ENCODE measurements at regions not wholly inside any gene's neighbourhood (a gene's known extent, or its start where the extent isn't known, plus 50 kb on each side); places are given as distances from the start of the nearest gene placed in this dataset.
"Not testable (repeated sequence)": the region's sequence is repeated elsewhere in the genome, so short reads cannot be mapped to it uniquely, and the experiment has no call there.

GRCh38 chr14:71165121-71166031, 258.1 kb downstream of the PCNX1 start:
- no peak for DNase-seq

- peak; percentile 30 for DNase-seq
Observed at GRCh38 chr14:71166180-71166837, 259.1 kb downstream of the PCNX1 start.

DNA sequence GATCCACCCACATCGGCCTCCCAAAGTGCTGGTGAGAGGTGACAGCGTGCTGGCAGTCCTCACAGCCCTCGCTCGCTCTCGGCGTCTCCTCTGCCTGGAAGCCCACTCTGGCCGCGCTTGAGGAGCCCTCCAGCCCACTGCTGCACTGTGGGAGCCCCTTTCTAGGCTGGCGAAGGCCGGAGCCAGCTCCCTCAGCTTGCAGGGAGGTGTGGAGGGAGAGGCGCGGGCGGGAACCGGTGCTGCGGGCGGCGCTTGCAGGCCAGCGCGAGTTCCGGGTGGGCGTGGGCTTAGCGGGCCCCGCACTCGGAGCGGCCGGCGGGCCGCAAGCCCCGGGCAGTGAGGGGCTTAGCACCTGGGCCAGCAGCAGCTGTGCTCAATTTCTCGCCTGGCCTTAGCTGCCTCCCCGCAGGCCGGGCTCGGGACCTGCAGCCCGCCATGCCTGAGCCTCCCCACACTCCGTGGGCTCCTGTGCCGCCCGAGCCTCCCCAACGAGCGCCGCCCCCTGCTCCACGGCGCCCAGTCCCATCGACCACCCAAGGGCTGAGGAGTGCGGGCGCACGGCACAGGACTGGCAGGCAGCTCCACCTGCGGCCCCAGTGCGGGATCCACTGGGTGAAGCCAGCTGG, 260.2 kb downstream of the PCNX1 start:
- not testable (repeated sequence) for DNase-seq

DNA sequence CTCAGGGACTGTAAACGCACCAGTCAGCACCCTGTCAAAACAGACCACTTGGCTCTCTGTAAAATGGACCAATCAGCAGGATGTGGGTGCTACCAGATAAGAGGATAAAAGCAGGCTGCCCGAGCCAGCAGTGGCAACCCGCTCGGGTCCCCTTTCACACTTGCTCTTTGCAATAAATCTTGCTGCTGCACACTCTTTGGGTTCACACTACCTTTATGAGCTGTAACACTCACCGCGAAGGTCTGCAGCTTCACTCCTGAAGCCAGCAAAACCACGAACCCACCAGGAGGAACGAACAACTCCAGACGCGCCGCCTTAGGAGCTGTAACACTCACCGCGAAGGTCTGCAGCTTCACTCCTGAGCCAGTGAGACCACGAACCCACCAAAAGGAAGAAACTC, 260.9 kb downstream of the PCNX1 start:
- DNase-seq, result not testable (repeated sequence)

- no peak for DNase-seq
Observed at GRCh38 chr14:71168564-71169427, 261.5 kb downstream of the PCNX1 start.

DNA sequence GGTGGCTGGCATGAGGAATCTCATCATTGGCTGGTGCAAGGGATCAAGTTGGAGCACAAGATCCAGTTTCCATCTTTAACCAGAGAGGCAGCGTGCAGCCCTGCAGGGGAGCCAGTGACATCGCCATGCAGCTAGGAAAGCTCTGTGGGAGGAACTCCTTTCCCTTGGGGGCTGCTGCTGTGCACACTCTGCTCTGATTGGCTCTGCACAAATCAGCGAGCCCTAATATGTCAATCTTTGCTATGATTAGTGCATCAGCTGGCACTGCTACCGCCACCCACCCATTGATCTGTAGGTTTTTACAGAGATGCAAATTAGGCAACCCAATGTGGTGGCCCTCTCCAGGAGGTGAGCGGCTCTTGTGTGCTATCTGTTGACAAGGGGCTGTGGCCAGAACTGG, 262.6 kb downstream of the PCNX1 start:
- no peak for DNase-seq

- DNase-seq, result no peak
Observed at GRCh38 chr14:71175491-71175890, 268.2 kb downstream of the PCNX1 start.

GRCh38 chr14:71179066-71179465, 271.8 kb downstream of the PCNX1 start:
- DNase-seq, result no peak

DNA sequence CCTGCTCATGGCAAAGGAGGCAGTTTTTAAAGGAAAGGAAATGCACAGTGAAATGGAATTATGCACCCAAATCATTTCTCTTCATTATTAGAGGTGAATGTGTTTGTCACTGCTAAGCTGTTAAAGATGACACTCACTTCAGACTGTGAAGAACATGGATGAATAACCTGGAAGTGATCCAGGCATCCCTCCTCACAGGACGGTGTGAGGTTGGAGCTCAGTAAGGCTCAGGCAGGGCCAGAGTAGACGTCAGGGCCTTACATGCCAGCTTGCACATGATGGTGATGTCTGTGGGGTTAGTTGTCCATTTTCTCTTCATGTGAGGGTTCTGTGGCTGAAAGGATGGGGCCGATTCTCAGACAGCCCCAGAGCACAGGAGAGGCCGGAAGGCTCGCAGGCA, 273.1 kb downstream of the PCNX1 start:
- no peak for DNase-seq

DNA sequence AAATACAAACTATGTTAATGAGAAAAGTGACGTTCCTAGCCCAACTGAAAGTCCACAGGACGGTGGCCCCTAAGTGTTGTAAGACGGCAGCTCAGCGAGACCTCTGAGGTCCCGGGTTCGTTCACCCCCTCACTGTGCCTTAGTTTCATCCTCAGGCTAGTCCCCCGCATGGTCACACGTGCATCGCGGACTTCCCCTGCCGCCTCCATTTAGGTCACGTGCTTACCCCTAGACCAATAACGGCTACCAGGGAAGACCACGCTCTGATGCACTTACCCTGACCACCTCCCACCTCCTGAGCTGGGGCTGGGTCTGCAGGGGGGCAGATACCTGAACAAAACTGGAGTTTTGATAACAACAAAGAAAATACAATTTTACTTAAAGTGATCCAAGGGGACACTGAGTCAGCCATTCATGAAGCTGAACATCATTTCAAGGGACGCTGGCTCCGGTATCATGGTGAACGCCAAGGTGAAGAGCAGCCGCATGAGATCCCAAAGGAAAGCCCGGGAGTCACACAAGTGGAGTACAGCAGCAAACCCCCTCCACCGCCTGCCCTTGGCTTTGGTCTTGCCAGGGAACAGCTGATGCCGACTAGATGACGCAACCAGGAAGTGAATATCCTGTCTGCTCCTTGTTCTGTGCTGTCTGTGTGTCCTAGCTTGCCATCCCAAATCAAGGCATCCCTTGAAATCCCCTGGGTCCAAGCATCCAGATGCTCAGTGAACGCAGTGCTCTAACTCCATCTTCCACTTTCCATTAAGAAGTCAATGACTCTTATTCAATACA, 274.1 kb downstream of the PCNX1 start:
- no peak for DNase-seq

GRCh38 chr14:71183876-71184689, 276.8 kb downstream of the PCNX1 start:
- DNase-seq, result no peak

GRCh38 chr14:71185637-71186036, 278.4 kb downstream of the PCNX1 start:
- DNase-seq, result no peak

GRCh38 chr14:71187633-71188356, 280.5 kb downstream of the PCNX1 start:
- no peak for DNase-seq

GRCh38 chr14:71190770-71191374, 283.6 kb downstream of the PCNX1 start:
- DNase-seq, result no peak

DNA sequence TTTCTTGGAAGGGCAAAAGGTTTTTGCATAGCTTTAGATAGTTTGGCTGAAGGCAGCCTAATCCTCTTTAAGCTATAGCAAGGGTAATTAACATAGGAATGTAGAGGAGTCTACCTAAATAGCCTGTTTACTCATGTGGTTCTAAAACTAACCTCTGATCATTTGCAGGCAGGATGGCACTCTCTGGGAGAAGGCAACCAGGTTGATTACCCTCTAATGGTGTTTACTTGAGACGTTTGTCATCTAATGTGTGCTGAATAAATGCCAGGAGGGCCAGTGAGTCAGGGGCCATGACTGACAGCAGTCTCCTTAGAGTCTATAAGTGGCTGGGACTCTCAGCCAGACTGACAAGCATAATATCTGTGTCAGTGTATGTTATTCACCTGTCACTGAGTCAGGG, 286.4 kb downstream of the PCNX1 start:
- no peak for DNase-seq

GRCh38 chr14:71194251-71194650, 287.0 kb downstream of the PCNX1 start:
- no peak for DNase-seq

DNA sequence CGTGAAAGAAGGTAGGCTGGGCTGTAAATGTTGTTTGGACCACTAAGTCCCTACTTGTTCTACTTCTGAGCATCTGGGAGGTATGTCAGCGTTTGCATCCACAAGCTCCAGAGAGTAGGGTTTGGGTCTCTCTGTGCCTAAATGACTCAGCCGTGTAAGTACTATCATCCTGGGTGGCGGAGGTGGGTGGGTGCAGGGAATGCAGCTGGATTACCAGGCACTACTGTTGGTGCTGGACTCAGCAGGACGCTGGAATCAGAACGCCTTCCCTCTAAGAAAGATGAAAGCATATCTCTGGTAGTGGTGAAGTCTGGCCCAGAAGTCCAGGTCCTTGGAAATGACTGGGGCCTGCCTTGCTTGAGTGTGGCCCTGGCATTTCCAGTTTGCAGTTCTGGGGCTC, 289.7 kb downstream of the PCNX1 start:
- DNase-seq, result no peak

DNA sequence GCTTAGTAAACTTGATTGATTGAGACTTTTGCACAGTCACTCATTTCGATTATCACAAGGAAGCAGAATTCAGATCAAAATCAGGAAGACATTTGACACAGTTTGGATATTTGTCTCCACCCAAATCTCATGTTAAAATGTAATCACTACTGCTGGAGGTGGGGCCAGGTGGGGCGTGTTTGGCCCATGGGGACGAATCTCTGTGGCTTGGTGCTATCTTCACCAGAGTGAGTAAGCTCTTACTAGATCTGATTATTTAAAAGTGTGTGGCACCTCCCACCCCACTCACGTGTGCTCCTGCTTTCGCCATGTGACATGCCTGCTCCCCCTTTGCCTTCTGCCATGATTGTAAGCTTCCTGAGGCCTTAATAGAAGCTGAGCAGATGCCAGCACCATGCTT, 291.4 kb downstream of the PCNX1 start:
- no peak for DNase-seq

GRCh38 chr14:71201840-71202239, 294.6 kb downstream of the PCNX1 start:
- no peak for DNase-seq

GRCh38 chr14:71202881-71203280, 295.6 kb downstream of the PCNX1 start:
- no peak for DNase-seq

Data from hindlimb muscle (tissue), 1 donor.